HEK293 (cell line): ENCODE measurements at regions not wholly inside any gene's neighbourhood (a gene's known extent, or its start where the extent isn't known, plus 50 kb on each side); places are given as distances from the start of the nearest gene placed in this dataset.

Source experiments
- CTCF ChIA-PET: fragments of 350-600 bp; formaldehyde crosslinking; extraction: SDS; loops from one replicate; lab custom pipeline; 2021; ENCODE audit warnings: antibody characterized with exemption; lab: Yijun Ruan, JAX
- POLR2A ChIA-PET: fragments of 300-600 bp; formaldehyde crosslinking; extraction: SDS; loops from one replicate; lab custom pipeline; 2020; ENCODE audit warnings: antibody characterized with exemption, inconsistent platforms; lab: Yijun Ruan, JAX
- H3K27ac ChIP-seq: fragments of 200-500 bp; sonication (Bioruptor generic); 2 replicates; pipeline ENCODE4 v1.5.1; 2014; ENCODE audit warnings: low read depth, low read length, control low read depth, inconsistent platforms; ENCODE audit errors: extremely low read depth
- H3K36me3 ChIP-seq, 2 experiments: fragments of 200-500 bp in 1 of 2; sonication (Bioruptor generic) in 1 of 2; 1 replicate in 1 of 2; 2 replicates in 1 of 2; pipeline ENCODE4 v1.5.1; 2014 to 2017; ENCODE audit warnings: inconsistent platforms in 2 of 2, low read length in 2 of 2; ENCODE audit not compliant: control insufficient read depth in 2 of 2, insufficient read depth in 1 of 2
- H3K4me1 ChIP-seq: fragments of 200-500 bp; sonication (Bioruptor generic); 2 replicates; pipeline ENCODE4 v1.5.1; 2014; ENCODE audit warnings: mild to moderate bottlenecking, low read length, inconsistent platforms; ENCODE audit not compliant: control insufficient read depth, insufficient read depth
- H3K4me3 ChIP-seq: 2 replicates; pipeline ENCODE4 v1.5.1; 2011; ENCODE audit warnings: low read depth, mild to moderate bottlenecking, control low read depth, low read length, moderate library complexity
- H3K9me3 ChIP-seq: fragments of 200-500 bp; sonication (Bioruptor generic); 2 replicates; pipeline ENCODE4 v1.5.1; 2014; ENCODE audit warnings: low read depth, low read length, inconsistent platforms; ENCODE audit not compliant: control insufficient read depth, insufficient read depth
- EGR2 ChIP-seq: fragments of 450-650 bp; formaldehyde crosslinking; IDR thresholded peaks from 2 replicates; pipeline ENCODE4 v1.5.1; 2016; ENCODE audit warnings: low read depth, missing biosample characterization, missing genetic modification characterization
- KLF10 ChIP-seq: fragments of 450-650 bp; IDR thresholded peaks from 2 replicates; pipeline ENCODE4 v1.5.1; 2018; ENCODE audit warnings: missing biosample characterization, mild to moderate bottlenecking, missing genetic modification characterization
- KLF16 ChIP-seq: fragments of 450-650 bp; formaldehyde crosslinking; IDR thresholded peaks from 2 replicates; pipeline ENCODE4 v1.5.1; 2017; ENCODE audit warnings: missing biosample characterization, missing genetic modification characterization
- MYNN ChIP-seq: fragments of 450-650 bp; formaldehyde crosslinking; IDR thresholded peaks from 2 replicates; pipeline ENCODE4 v1.5.1; 2016; ENCODE audit warnings: missing biosample characterization, missing genetic modification characterization, borderline replicate concordance
- OVOL3 ChIP-seq: fragments of 450-650 bp; formaldehyde crosslinking; IDR thresholded peaks from 2 replicates; pipeline ENCODE4 v1.5.1; 2016; ENCODE audit warnings: missing biosample characterization, missing genetic modification characterization
- REPIN1 ChIP-seq: fragments of 450-650 bp; formaldehyde crosslinking; IDR thresholded peaks from 2 replicates; pipeline ENCODE4 v1.5.1; 2017; ENCODE audit warnings: missing biosample characterization, missing genetic modification characterization, low read depth
- ZBTB49 ChIP-seq: fragments of 450-650 bp; formaldehyde crosslinking; IDR thresholded peaks from 2 replicates; pipeline ENCODE4 v1.5.1; 2016; ENCODE audit warnings: missing biosample characterization, missing genetic modification characterization, low read depth
- ZFP37 ChIP-seq: fragments of 450-650 bp; formaldehyde crosslinking; IDR thresholded peaks from 2 replicates; pipeline ENCODE4 v1.5.1; 2016; ENCODE audit warnings: missing biosample characterization, missing genetic modification characterization
- ZFP41 ChIP-seq: fragments of 450-650 bp; formaldehyde crosslinking; IDR thresholded peaks from 2 replicates; pipeline ENCODE4 v1.5.1; 2016; ENCODE audit warnings: missing biosample characterization, missing genetic modification characterization, borderline replicate concordance
- ZNF10 ChIP-seq: fragments of 450-650 bp; formaldehyde crosslinking; IDR thresholded peaks from 2 replicates; pipeline ENCODE4 v1.5.1; 2017; ENCODE audit warnings: missing biosample characterization, missing genetic modification characterization
- ZNF157 ChIP-seq: fragments of 450-650 bp; formaldehyde crosslinking; IDR thresholded peaks from 2 replicates; pipeline ENCODE4 v1.5.1; 2016; ENCODE audit warnings: missing biosample characterization, missing genetic modification characterization
- ZNF16 ChIP-seq: fragments of 450-650 bp; formaldehyde crosslinking; IDR thresholded peaks from 2 replicates; pipeline ENCODE4 v1.5.1; 2016; ENCODE audit warnings: low read depth, missing biosample characterization, missing genetic modification characterization
- ZNF174 ChIP-seq: fragments of 450-650 bp; formaldehyde crosslinking; IDR thresholded peaks from 2 replicates; pipeline ENCODE4 v1.5.0; 2017; ENCODE audit warnings: missing biosample characterization, mild to moderate bottlenecking, missing genetic modification characterization
- ZNF175 ChIP-seq: fragments of 450-650 bp; formaldehyde crosslinking; IDR thresholded peaks from 2 replicates; pipeline ENCODE4 v1.5.1; 2016; ENCODE audit warnings: missing biosample characterization, missing genetic modification characterization
- ZNF23 ChIP-seq: fragments of 450-650 bp; formaldehyde crosslinking; IDR thresholded peaks from 2 replicates; pipeline ENCODE4 v1.5.1; 2016; ENCODE audit warnings: missing biosample characterization, missing genetic modification characterization, borderline replicate concordance
- ZNF266 ChIP-seq: fragments of 450-650 bp; formaldehyde crosslinking; IDR thresholded peaks from 2 replicates; pipeline ENCODE4 v1.5.1; 2016; ENCODE audit warnings: missing biosample characterization, missing genetic modification characterization, low read depth
- ZNF274 ChIP-seq, 2 experiments: fragments of 200-500 bp in 1 of 2; fragments of 450-650 bp in 1 of 2; sonication (Bioruptor generic) in 1 of 2; formaldehyde crosslinking in 1 of 2; IDR thresholded peaks; 2 replicates each; pipeline versions ENCODE4 v1.5.1 to v1.6.1; 2014 to 2016; ENCODE audit warnings: borderline replicate concordance in 1 of 2, inconsistent platforms in 1 of 2, low read length in 1 of 2, missing biosample characterization in 1 of 2, missing genetic modification characterization in 1 of 2
- ZNF324 ChIP-seq: fragments of 450-650 bp; formaldehyde crosslinking; IDR thresholded peaks from 2 replicates; pipeline ENCODE4 v1.5.1; 2016; ENCODE audit warnings: missing biosample characterization, missing genetic modification characterization
- ZNF555 ChIP-seq: fragments of 450-650 bp; formaldehyde crosslinking; conservative IDR thresholded peaks from 2 replicates; pipeline ENCODE4 v1.5.1; 2017; ENCODE audit warnings: missing biosample characterization, mild to moderate bottlenecking, missing genetic modification characterization, inconsistent platforms
- ZNF596 ChIP-seq: fragments of 450-650 bp; IDR thresholded peaks from 2 replicates; pipeline ENCODE4 v1.5.0; 2018; ENCODE audit warnings: missing biosample characterization, mild to moderate bottlenecking, missing genetic modification characterization, moderate library complexity
- ZNF621 ChIP-seq: fragments of 450-650 bp; formaldehyde crosslinking; IDR thresholded peaks from 2 replicates; pipeline ENCODE4 v1.5.1; 2017; ENCODE audit warnings: missing biosample characterization, missing genetic modification characterization
- ZNF624 ChIP-seq: fragments of 450-650 bp; formaldehyde crosslinking; IDR thresholded peaks from 2 replicates; pipeline ENCODE4 v1.5.1; 2017; ENCODE audit warnings: missing biosample characterization, missing genetic modification characterization
- ZNF664 ChIP-seq: fragments of 450-650 bp; formaldehyde crosslinking; IDR thresholded peaks from 2 replicates; pipeline ENCODE4 v1.5.1; 2016; ENCODE audit warnings: missing biosample characterization, missing genetic modification characterization
- ZNF707 ChIP-seq: fragments of 450-650 bp; formaldehyde crosslinking; IDR thresholded peaks from 2 replicates; pipeline ENCODE4 v1.5.1; 2016; ENCODE audit warnings: missing biosample characterization, missing genetic modification characterization
- ZNF768 ChIP-seq: fragments of 450-650 bp; formaldehyde crosslinking; IDR thresholded peaks from 2 replicates; pipeline ENCODE4 v1.5.1; 2018; ENCODE audit warnings: missing biosample characterization, mild to moderate bottlenecking, missing genetic modification characterization
- ZNF837 ChIP-seq: fragments of 450-650 bp; formaldehyde crosslinking; IDR thresholded peaks from 2 replicates; pipeline ENCODE4 v1.5.1; 2016; ENCODE audit warnings: missing biosample characterization, missing genetic modification characterization
- ZSCAN16 ChIP-seq: fragments of 450-650 bp; formaldehyde crosslinking; IDR thresholded peaks from 2 replicates; pipeline ENCODE4 v1.5.1; 2016; ENCODE audit warnings: missing biosample characterization, missing genetic modification characterization
- ZSCAN23 ChIP-seq: fragments of 450-650 bp; formaldehyde crosslinking; IDR thresholded peaks from 2 replicates; pipeline ENCODE4 v1.5.1; 2016; ENCODE audit warnings: missing biosample characterization, missing genetic modification characterization
- TF ChIP-seq, protein P1 (sequence below): fragments of 450-650 bp; formaldehyde crosslinking; IDR thresholded peaks from 2 replicates; pipeline ENCODE4 v1.5.0; 2017; ENCODE audit warnings: missing biosample characterization, missing genetic modification characterization, borderline replicate concordance
- TF ChIP-seq, protein P2 (sequence below): fragments of 450-650 bp; formaldehyde crosslinking; IDR thresholded peaks from 2 replicates; pipeline ENCODE4 v1.5.1; 2016; ENCODE audit warnings: missing biosample characterization, missing genetic modification characterization

DNA sequence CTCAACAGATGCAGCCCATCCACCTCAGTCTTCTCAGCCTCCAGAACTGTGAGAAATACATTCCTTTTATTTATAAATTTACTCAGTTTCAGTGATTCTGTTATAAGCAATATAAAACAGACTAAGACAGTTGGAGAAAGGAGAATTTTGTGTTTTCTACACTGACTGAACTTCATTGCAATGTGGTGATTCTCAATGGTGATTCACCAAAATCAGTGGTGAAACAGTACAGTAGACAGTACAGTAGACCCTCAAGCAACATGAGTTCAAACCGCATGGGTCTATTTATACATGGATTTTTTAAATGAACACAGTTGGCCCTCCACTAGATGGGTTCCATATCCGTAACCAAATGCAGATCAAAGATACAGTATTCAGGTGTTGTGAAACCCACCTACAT lies 403.1 kb upstream of the TGFBR2 start (continued):
- TF ChIP-seq MYNN (tag by site-specific recombination) = no peak
- no peak for TF ChIP-seq ZNF10 (tag by site-specific recombination)
- TF ChIP-seq ZNF16 (tag by site-specific recombination) = no peak
- TF ChIP-seq ZNF23 = no peak
- TF ChIP-seq, protein P1, sequence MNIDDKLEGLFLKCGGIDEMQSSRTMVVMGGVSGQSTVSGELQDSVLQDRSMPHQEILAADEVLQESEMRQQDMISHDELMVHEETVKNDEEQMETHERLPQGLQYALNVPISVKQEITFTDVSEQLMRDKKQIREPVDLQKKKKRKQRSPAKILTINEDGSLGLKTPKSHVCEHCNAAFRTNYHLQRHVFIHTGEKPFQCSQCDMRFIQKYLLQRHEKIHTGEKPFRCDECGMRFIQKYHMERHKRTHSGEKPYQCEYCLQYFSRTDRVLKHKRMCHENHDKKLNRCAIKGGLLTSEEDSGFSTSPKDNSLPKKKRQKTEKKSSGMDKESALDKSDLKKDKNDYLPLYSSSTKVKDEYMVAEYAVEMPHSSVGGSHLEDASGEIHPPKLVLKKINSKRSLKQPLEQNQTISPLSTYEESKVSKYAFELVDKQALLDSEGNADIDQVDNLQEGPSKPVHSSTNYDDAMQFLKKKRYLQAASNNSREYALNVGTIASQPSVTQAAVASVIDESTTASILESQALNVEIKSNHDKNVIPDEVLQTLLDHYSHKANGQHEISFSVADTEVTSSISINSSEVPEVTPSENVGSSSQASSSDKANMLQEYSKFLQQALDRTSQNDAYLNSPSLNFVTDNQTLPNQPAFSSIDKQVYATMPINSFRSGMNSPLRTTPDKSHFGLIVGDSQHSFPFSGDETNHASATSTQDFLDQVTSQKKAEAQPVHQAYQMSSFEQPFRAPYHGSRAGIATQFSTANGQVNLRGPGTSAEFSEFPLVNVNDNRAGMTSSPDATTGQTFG (tag by site-specific recombination) = no peak
- no peak for TF ChIP-seq ZNF174 (tag by site-specific recombination)
- no peak for TF ChIP-seq ZNF157 (tag by site-specific recombination)
- TF ChIP-seq ZNF324 (tag by site-specific recombination) = no peak
- no peak for TF ChIP-seq KLF16 (tag by site-specific recombination)
- no peak for TF ChIP-seq REPIN1 (tag by site-specific recombination)
- TF ChIP-seq ZNF768 (tag by site-specific recombination) = no peak
- TF ChIP-seq ZNF175 (tag by site-specific recombination) = no peak

- CTCF ChIA-PET = interaction anchor here (1.2 kb wide), 1 partner anchor 13 kb away, joined by 3 read pairs; no protein-coding TSS in a partner anchor
- Histone ChIP-seq H3K27ac (no peak overlapping the region), H3K4me3 (no peak overlapping the region), H3K36me3 (no peaks in the 10 kb centered on the region), H3K9me3 (no peaks in the 10 kb centered on the region), H3K4me1 (no peaks in the 10 kb centered on the region)
- POLR2A ChIA-PET = no interaction called here
- TF ChIP-seq ZBTB49 (tag by site-specific recombination) = no peak
Measured at GRCh38 chr3:30204126-30204525, 402.3 kb upstream of the TGFBR2 start.

GRCh38 chr3:30206051-30206450 lies 400.4 kb upstream of the TGFBR2 start:
- Histone ChIP-seq H3K4me1 (no peaks in the 10 kb centered on the region), H3K4me3 (no peak overlapping the region), H3K27ac (no peak overlapping the region), H3K36me3 (no peaks in the 10 kb centered on the region), H3K9me3 (no peaks in the 10 kb centered on the region)
- POLR2A ChIA-PET = no interaction called here
- CTCF ChIA-PET = interaction anchor here (0.7 kb wide), 2 partner anchors 9 to 185 kb away, joined by 3 to 5 read pairs; no protein-coding TSS in a partner anchor
- TF ChIP-seq ZSCAN23 (tag by site-specific recombination) = no peak
- no peak for TF ChIP-seq ZFP37 (tag by site-specific recombination)
- TF ChIP-seq ZNF624 = no peak
- no peak for TF ChIP-seq ZSCAN16 (tag by site-specific recombination)
- TF ChIP-seq ZNF266 (tag by site-specific recombination) = no peak
- TF ChIP-seq ZNF664 (tag by site-specific recombination) = no peak
- no peak for TF ChIP-seq ZFP41
- TF ChIP-seq EGR2 (tag by site-specific recombination) = no peak
- TF ChIP-seq ZNF274 (IDR thresholded peaks at IDR 0.05; ENCODE audit: low read length) = no peak
- TF ChIP-seq ZNF274 (tag by site-specific recombination; IDR thresholded peaks at IDR 0.05; ENCODE audit: borderline replicate concordance) = no peak
- TF ChIP-seq, protein P2, sequence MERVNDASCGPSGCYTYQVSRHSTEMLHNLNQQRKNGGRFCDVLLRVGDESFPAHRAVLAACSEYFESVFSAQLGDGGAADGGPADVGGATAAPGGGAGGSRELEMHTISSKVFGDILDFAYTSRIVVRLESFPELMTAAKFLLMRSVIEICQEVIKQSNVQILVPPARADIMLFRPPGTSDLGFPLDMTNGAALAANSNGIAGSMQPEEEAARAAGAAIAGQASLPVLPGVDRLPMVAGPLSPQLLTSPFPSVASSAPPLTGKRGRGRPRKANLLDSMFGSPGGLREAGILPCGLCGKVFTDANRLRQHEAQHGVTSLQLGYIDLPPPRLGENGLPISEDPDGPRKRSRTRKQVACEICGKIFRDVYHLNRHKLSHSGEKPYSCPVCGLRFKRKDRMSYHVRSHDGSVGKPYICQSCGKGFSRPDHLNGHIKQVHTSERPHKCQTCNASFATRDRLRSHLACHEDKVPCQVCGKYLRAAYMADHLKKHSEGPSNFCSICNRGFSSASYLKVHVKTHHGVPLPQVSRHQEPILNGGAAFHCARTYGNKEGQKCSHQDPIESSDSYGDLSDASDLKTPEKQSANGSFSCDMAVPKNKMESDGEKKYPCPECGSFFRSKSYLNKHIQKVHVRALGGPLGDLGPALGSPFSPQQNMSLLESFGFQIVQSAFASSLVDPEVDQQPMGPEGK = no peak
- no peak for TF ChIP-seq ZNF555 (tag by site-specific recombination)
- no peak for TF ChIP-seq ZNF596
- no peak for TF ChIP-seq ZNF837 (tag by site-specific recombination)
- no peak for TF ChIP-seq OVOL3 (tag by site-specific recombination)
- TF ChIP-seq ZNF621 = no peak
- TF ChIP-seq ZNF707 (tag by site-specific recombination) = no peak
- no peak for TF ChIP-seq KLF10 (tag by site-specific recombination)
